GM20000 (cell line): ENCODE measurements at regions not wholly inside any gene's neighbourhood (a gene's known extent, or its start where the extent isn't known, plus 50 kb on each side); places are given as distances from the start of the nearest gene placed in this dataset.
"Not testable (repeated sequence)": the region's sequence is repeated elsewhere in the genome, so short reads cannot be mapped to it uniquely, and the experiment has no call there.

Experiments
- DNase-seq: peaks from one replicate; pipeline ENCODE4 v3.0.0; 2012; ENCODE audit warnings: low spot score
- CTCF ChIP-seq: IDR thresholded peaks from 2 replicates; pipeline ENCODE4 v1.5.1; 2012; ENCODE audit warnings: mild to moderate bottlenecking, control low read depth; ENCODE audit errors: extremely low read depth, missing control alignments

- no peak for TF ChIP-seq CTCF
- no peak for DNase-seq
Observed at GRCh38 chr5:135097390-135097789, 63.4 kb upstream of the PITX1 start.

GRCh38 chr5:135095871-135096270 is 61.8 kb upstream of the PITX1 start:
- DNase-seq: no peak
- TF ChIP-seq CTCF: no peak

- no peak for DNase-seq
- TF ChIP-seq CTCF: no peak
Observed at GRCh38 chr5:135095052-135095715, 61.2 kb upstream of the PITX1 start.

GRCh38 chr5:135094339-135095051 is 60.5 kb upstream of the PITX1 start:
- no peak for TF ChIP-seq CTCF
- DNase-seq: no peak

- DNase-seq: not testable (repeated sequence)
Observed at GRCh38 chr5:135093483-135093882, 59.5 kb upstream of the PITX1 start.

GRCh38 chr5:135092476-135092875 is 58.4 kb upstream of the PITX1 start:
- DNase-seq: no peak
- TF ChIP-seq CTCF: no peak

- no peak for TF ChIP-seq CTCF
Observed at GRCh38 chr5:135091286-135091685, 57.3 kb upstream of the PITX1 start.

GRCh38 chr5:135089912-135090311 is 55.9 kb upstream of the PITX1 start:
- no peak for DNase-seq
- TF ChIP-seq CTCF: no peak

More at GRCh38 chr5:135091286-135091685, 57.3 kb upstream of the PITX1 start:
- DNase-seq: no peak
